ENCODE measurements at regions not wholly inside any gene's neighbourhood (a gene's known extent, or its start where the extent isn't known, plus 50 kb on each side); places are given as distances from the start of the nearest gene placed in this dataset.

DNA sequence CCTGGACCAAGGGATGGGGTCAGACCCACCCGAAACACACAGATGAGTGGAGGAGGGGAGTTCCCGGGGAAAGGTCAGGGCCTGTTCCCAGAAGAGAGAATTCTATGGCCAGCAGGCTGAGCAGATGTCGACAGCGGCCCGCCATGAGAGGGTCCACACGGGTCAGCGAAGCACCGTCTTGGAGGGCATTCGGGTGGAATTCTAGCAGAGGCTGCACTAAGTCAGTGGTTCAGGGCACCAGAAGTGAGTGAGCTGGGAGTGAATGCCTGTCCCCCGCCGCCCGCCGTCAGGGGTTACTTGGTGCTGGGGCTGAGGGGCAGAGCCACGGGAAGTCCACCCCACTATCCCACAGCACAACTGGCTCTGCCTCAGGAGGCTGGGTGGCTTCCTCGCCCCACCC is 96.2 kb upstream of the VSTM2B start:
- TF ChIP-seq CTCF (IDR thresholded peaks at IDR 0.05; ENCODE audit: control extremely low read depth in 1 of 3, insufficient read depth in 1 of 3, low read depth in 1 of 3, low read length in 3 of 3) (no peak), POLR2A (IDR thresholded peaks at IDR 0.05; ENCODE audit: control extremely low read depth in 1 of 2, low read depth in 2 of 2, low read length in 2 of 2) (no peak), RAD21 (IDR thresholded peaks at IDR 0.05 in 1 of 2, conservative IDR thresholded peaks at IDR 0.05 in 1 of 2; ENCODE audit: low read depth in 2 of 2, low read length in 2 of 2) (no peak)
